Lower lobe of right lung (tissue), 2 donors: ENCODE measurements at regions not wholly inside any gene's neighbourhood (a gene's known extent, or its start where the extent isn't known, plus 50 kb on each side); places are given as distances from the start of the nearest gene placed in this dataset.

ENCODE experiments used
- ATAC-seq, 2 donors: fragments of 200-7000 bp; cut with Tn5 transposase; one replicate each; pipeline ENCODE4 v1.9.1; 2020 to 2022; ENCODE audit warnings: mild to moderate bottlenecking in 2 of 2, moderate library complexity in 2 of 2
- DNase-seq: peaks from one replicate; pipeline ENCODE4 v3.0.0-alpha.2; 2020
- H3K27ac ChIP-seq: fragments of 200-600 bp; one replicate; pipeline ENCODE4 v1.8.0; 2022
- H3K27me3 ChIP-seq: fragments of 200-600 bp; one replicate; pipeline ENCODE4 v1.8.0; 2022; ENCODE audit warnings: low read depth
- H3K36me3 ChIP-seq: fragments of 200-600 bp; one replicate; pipeline ENCODE4 v1.8.0; 2022; ENCODE audit warnings: mild to moderate bottlenecking
- H3K4me1 ChIP-seq: fragments of 200-600 bp; one replicate; pipeline ENCODE4 v1.8.0; 2022
- H3K4me3 ChIP-seq: fragments of 200-600 bp; one replicate; pipeline ENCODE4 v1.8.0; 2022; ENCODE audit warnings: mild to moderate bottlenecking
- H3K9me3 ChIP-seq: fragments of 200-600 bp; one replicate; pipeline ENCODE4 v1.8.0; 2022
- CTCF ChIP-seq: fragments of 200-600 bp; IDR thresholded peaks from one replicate; pipeline ENCODE4 v1.8.0; 2022; ENCODE audit warnings: antibody characterized with exemption, mild to moderate bottlenecking
- intact Hi-C: fragments of 100-400 bp; cut with DNase I; formaldehyde crosslinking; loops from one replicate; pipeline ENCODE4 v1.11.0; 2022
- donor health status: DM: no; HTN: yes; CAD: no; lungs with severe emphysema.

DNA sequence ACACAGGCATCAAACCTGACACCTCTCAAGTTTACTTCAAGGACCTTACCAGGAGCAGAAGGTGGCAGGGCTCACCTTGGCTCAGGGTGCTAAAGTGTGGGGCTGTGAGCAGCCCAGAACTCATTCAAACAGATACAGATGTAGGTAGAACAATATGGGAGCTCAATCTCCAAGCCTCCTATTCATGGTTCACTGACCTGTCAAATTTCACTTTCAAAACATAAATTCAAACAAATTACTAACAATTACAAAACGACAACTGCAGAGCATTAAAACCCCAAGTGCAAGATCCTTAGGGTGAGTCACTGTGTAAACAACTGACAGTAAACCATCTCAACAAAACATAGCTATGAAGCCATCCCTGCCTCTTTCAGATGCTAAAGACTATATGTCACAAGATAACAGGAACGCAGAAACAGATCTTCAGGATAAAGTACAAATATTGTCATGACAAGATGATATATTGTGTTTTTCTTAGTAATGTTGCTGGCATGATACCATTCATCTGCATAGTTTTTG is 303.5 kb upstream of the ANO3 start:
- no peak for DNase-seq
- intact Hi-C loops, result no loop called here
- H3K36me3 ChIP-seq, result no peaks in the 10 kb centered on the region
- H3K27me3 ChIP-seq, result no peaks in the 10 kb centered on the region
- no peaks in the 10 kb centered on the region for H3K9me3 ChIP-seq
- no peak for TF ChIP-seq CTCF
- H3K27ac ChIP-seq, result no peak overlapping the region
- no peak overlapping the region for H3K4me3 ChIP-seq
- ATAC-seq, result no peak
- H3K4me1 ChIP-seq, result no peaks in the 10 kb centered on the region

GRCh38 chr11:26030399-26030798 is 301.5 kb upstream of the ANO3 start:
- ATAC-seq (no peak), DNase-seq (no peak)
- intact Hi-C loops, result no loop called here
- no peaks in the 10 kb centered on the region for H3K4me1 ChIP-seq
- no peak for TF ChIP-seq CTCF
- no peak overlapping the region for H3K4me3 ChIP-seq
- no peaks in the 10 kb centered on the region for H3K36me3 ChIP-seq
- no peaks in the 10 kb centered on the region for H3K9me3 ChIP-seq
- H3K27me3 ChIP-seq, result no peaks in the 10 kb centered on the region
- no peak overlapping the region for H3K27ac ChIP-seq

DNA sequence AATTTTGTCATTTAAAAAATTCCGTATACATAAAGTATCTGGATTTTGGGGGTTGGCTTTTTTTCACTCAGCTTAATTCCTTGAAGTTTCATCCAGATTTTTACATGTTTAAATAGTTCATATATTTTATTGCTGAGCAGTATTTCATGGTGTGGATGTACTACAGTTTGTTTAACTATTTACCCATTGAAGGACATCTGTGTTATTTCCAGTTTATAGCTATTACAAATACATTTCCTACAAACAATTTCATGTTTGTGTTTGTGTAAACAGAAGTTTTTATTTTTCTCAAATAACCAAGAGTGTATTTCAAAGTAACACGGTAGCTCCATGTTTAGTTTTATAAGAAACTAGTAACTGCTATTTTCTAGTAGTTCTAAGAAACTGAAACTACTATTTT is 299.7 kb upstream of the ANO3 start:
- no peak for DNase-seq

GRCh38 chr11:26035696-26036095 is 296.2 kb upstream of the ANO3 start:
- H3K27ac ChIP-seq, result no peak overlapping the region
- no peaks in the 10 kb centered on the region for H3K27me3 ChIP-seq
- no peaks in the 10 kb centered on the region for H3K4me1 ChIP-seq
- no peaks in the 10 kb centered on the region for H3K9me3 ChIP-seq
- DNase-seq (no peak), ATAC-seq (no peak)
- H3K36me3 ChIP-seq, result no peaks in the 10 kb centered on the region
- intact Hi-C loops, result no loop called here
- TF ChIP-seq CTCF, result no peak
- H3K4me3 ChIP-seq, result no peak overlapping the region

More for the DNA sequence above, 299.7 kb upstream of the ANO3 start:
- Histone ChIP-seq H3K36me3 (no peaks in the 10 kb centered on the region), H3K9me3 (no peaks in the 10 kb centered on the region), H3K4me3 (no peak overlapping the region), H3K4me1 (no peaks in the 10 kb centered on the region), H3K27ac (no peak overlapping the region), H3K27me3 (no peaks in the 10 kb centered on the region)
- no peak for ATAC-seq
- intact Hi-C loops, result no loop called here
- no peak for TF ChIP-seq CTCF

- intact Hi-C loops, result no loop called here
- no peak for DNase-seq
- Histone ChIP-seq H3K27me3 (no peaks in the 10 kb centered on the region), H3K36me3 (no peaks in the 10 kb centered on the region), H3K4me3 (no peak overlapping the region), H3K4me1 (no peaks in the 10 kb centered on the region), H3K9me3 (no peaks in the 10 kb centered on the region), H3K27ac (no peak overlapping the region)
- ATAC-seq, result no peak
- TF ChIP-seq CTCF, result no peak
Measured at GRCh38 chr11:26037716-26038115, 294.2 kb upstream of the ANO3 start.

GRCh38 chr11:26040339-26040738 is 291.6 kb upstream of the ANO3 start:
- Histone ChIP-seq H3K27ac (no peak overlapping the region), H3K36me3 (no peaks in the 10 kb centered on the region), H3K4me3 (no peak overlapping the region), H3K9me3 (no peaks in the 10 kb centered on the region), H3K4me1 (no peaks in the 10 kb centered on the region), H3K27me3 (no peaks in the 10 kb centered on the region)
- DNase-seq, result no peak
- intact Hi-C loops, result no loop called here
- no peak for TF ChIP-seq CTCF
- ATAC-seq, result no peak
